Trophoblast cell (in vitro differentiated cells and primary cell): ENCODE measurements at regions not wholly inside any gene's neighbourhood (a gene's known extent, or its start where the extent isn't known, plus 50 kb on each side); places are given as distances from the start of the nearest gene placed in this dataset.

Source experiments
- DNase-seq, 2 donors: peaks; one replicate each; pipeline ENCODE4 v3.0.0-alpha.2; 2016
- H2AFZ ChIP-seq: 2 replicates; pipeline ENCODE4 v1.6.1; 2013; ENCODE audit warnings: low read length, moderate library complexity, mild to moderate bottlenecking; ENCODE audit not compliant: insufficient read depth, poor library complexity
- H2AK5ac ChIP-seq: 2 replicates; pipeline ENCODE4 v1.6.1; 2013; ENCODE audit warnings: mild to moderate bottlenecking, low read length
- H2BK120ac ChIP-seq: 2 replicates; pipeline ENCODE4 v1.6.1; 2013; ENCODE audit warnings: low read length, mild to moderate bottlenecking, moderate library complexity; ENCODE audit not compliant: insufficient read depth, poor library complexity
- H2BK12ac ChIP-seq: 2 replicates; pipeline ENCODE4 v1.6.1; 2013; ENCODE audit warnings: mild to moderate bottlenecking, low read length, moderate library complexity
- H2BK5ac ChIP-seq: 2 replicates; pipeline ENCODE4 v1.6.1; 2013; ENCODE audit warnings: low read length, low read depth, moderate library complexity, mild to moderate bottlenecking; ENCODE audit not compliant: poor library complexity
- H3K14ac ChIP-seq: 2 replicates; pipeline ENCODE4 v1.6.1; 2013; ENCODE audit warnings: mild to moderate bottlenecking, low read length
- H3K18ac ChIP-seq: 2 replicates; pipeline ENCODE4 v1.6.1; 2013; ENCODE audit warnings: mild to moderate bottlenecking, low read length
- H3K23ac ChIP-seq: 2 replicates; pipeline ENCODE4 v1.6.1; 2013; ENCODE audit warnings: low read length
- H3K27ac ChIP-seq: 2 replicates; pipeline ENCODE4 v1.5.1; 2013; ENCODE audit warnings: low read depth, mild to moderate bottlenecking, inconsistent platforms, low read length, moderate library complexity
- H3K27me3 ChIP-seq: 2 replicates; pipeline ENCODE4 v1.6.1; 2013; ENCODE audit warnings: inconsistent platforms, mild to moderate bottlenecking, low read length, moderate library complexity; ENCODE audit not compliant: insufficient read depth
- H3K36me3 ChIP-seq, 2 experiments: 1 replicate in 1 of 2; 2 replicates in 1 of 2; pipeline ENCODE4 v1.6.1; 2013; ENCODE audit warnings: low read length in 2 of 2, mild to moderate bottlenecking in 2 of 2, moderate library complexity in 1 of 2; ENCODE audit not compliant: insufficient read depth in 2 of 2, control insufficient read depth in 1 of 2
- H3K4ac ChIP-seq: 2 replicates; pipeline ENCODE4 v1.6.1; 2013; ENCODE audit warnings: low read depth, mild to moderate bottlenecking, low read length, moderate library complexity
- H3K4me1 ChIP-seq, 2 experiments: 1 replicate in 1 of 2; 2 replicates in 1 of 2; pipeline ENCODE4 v1.6.1; 2013; ENCODE audit warnings: low read length in 2 of 2, mild to moderate bottlenecking in 2 of 2, moderate library complexity in 1 of 2; ENCODE audit not compliant: insufficient read depth in 2 of 2, control insufficient read depth in 1 of 2
- H3K4me2 ChIP-seq: 2 replicates; pipeline ENCODE4 v1.6.1; 2013; ENCODE audit warnings: inconsistent platforms, mild to moderate bottlenecking, low read length, moderate library complexity
- H3K4me3 ChIP-seq: 2 replicates; pipeline ENCODE4 v1.5.1; 2013; ENCODE audit warnings: mild to moderate bottlenecking, low read depth, low read length, inconsistent platforms
- H3K79me1 ChIP-seq: one replicate; pipeline ENCODE4 v1.6.1; 2013; ENCODE audit warnings: low read length
- H3K79me2 ChIP-seq: 2 replicates; pipeline ENCODE4 v1.6.1; 2013; ENCODE audit warnings: low read length, mild to moderate bottlenecking; ENCODE audit not compliant: control insufficient read depth, insufficient read depth, poor library complexity
- H3K9ac ChIP-seq: 2 replicates; pipeline ENCODE4 v1.6.1; 2013; ENCODE audit warnings: mild to moderate bottlenecking, low read length
- H3K9me3 ChIP-seq: 2 replicates; pipeline ENCODE4 v1.6.1; 2013; ENCODE audit warnings: low read depth, mild to moderate bottlenecking, control low read depth, inconsistent platforms, low read length; ENCODE audit not compliant: insufficient read depth
- H4K12ac ChIP-seq: 2 replicates; pipeline ENCODE4 v1.6.1; 2013; ENCODE audit warnings: low read depth, mild to moderate bottlenecking, low read length, moderate library complexity
- H4K8ac ChIP-seq: 2 replicates; pipeline ENCODE4 v1.6.1; 2013; ENCODE audit warnings: low read depth, mild to moderate bottlenecking, low read length, moderate library complexity
- H4K91ac ChIP-seq: one replicate; pipeline ENCODE4 v1.6.1; 2013; ENCODE audit warnings: low read depth, mild to moderate bottlenecking, low read length, moderate library complexity
- WGBS: extraction: QIAGEN DNeasy Blood & Tissue Kit; methylation state at CpG from one replicate; pipeline ENCODE4 v1.1.7; 2013; ENCODE audit warnings: missing lambda C conversion rate; ENCODE audit not compliant: insufficient read length, insufficient coverage; ENCODE audit errors: extremely low coverage; 5-methylcytosine and 5-hydroxymethylcytosine counted together

GRCh38 chr4:35711127-35711526, 533.2 kb downstream of the ARAP2 start:
- WGBS = no CpG with 5 or more reads among the region's 2 CpGs
- Histone ChIP-seq H3K4me3 (no peak overlapping the region), H3K36me3 (no peaks in the 10 kb centered on the region), H3K4me1 (no peaks in the 10 kb centered on the region), H3K14ac (no peak overlapping the region), H2BK5ac (no peak overlapping the region), H2BK12ac (no peak overlapping the region), H3K18ac (no peak overlapping the region), H4K8ac (no peak overlapping the region), H4K12ac (no peak overlapping the region), H3K27ac (no peak overlapping the region), H3K4ac (no peak overlapping the region), H3K23ac (no peak overlapping the region), H2BK120ac (no peak overlapping the region), H4K91ac (no peak overlapping the region), H3K79me1 (no peaks in the 10 kb centered on the region), H3K9me3 (peaks cover 10% of the 10 kb centered on the region), H2AK5ac (no peak overlapping the region), H3K9ac (no peak overlapping the region), H3K27me3 (no peaks in the 10 kb centered on the region), H2AFZ (no peak overlapping the region), H3K79me2 (no peaks in the 10 kb centered on the region), H3K4me2 (no peak overlapping the region)
- DNase-seq = no peak

GRCh38 chr4:35723973-35724372, 520.3 kb downstream of the ARAP2 start:
- Histone ChIP-seq H3K18ac (no peak overlapping the region), H4K91ac (no peak overlapping the region), H3K9ac (no peak overlapping the region), H3K36me3 (no peaks in the 10 kb centered on the region), H3K23ac (no peak overlapping the region), H3K4ac (no peak overlapping the region), H3K4me2 (no peak overlapping the region), H2BK120ac (no peak overlapping the region), H2BK12ac (no peak overlapping the region), H3K4me1 (no peaks in the 10 kb centered on the region), H3K27ac (no peak overlapping the region), H2AK5ac (no peak overlapping the region), H2BK5ac (no peak overlapping the region), H3K9me3 (no peaks in the 10 kb centered on the region), H3K14ac (no peak overlapping the region), H4K12ac (no peak overlapping the region), H3K27me3 (no peaks in the 10 kb centered on the region), H3K79me1 (no peaks in the 10 kb centered on the region), H3K79me2 (no peaks in the 10 kb centered on the region), H2AFZ (no peak overlapping the region), H3K4me3 (no peak overlapping the region), H4K8ac (no peak overlapping the region)
- no CpG with 5 or more reads among the region's 3 CpGs for WGBS
- DNase-seq = no peak

GRCh38 chr4:35725131-35725530, 519.2 kb downstream of the ARAP2 start:
- H2BK5ac ChIP-seq = no peak overlapping the region
- no peak overlapping the region for H2BK120ac ChIP-seq
- DNase-seq = no peak
- H3K27ac ChIP-seq = no peak overlapping the region
- H3K79me2 ChIP-seq = no peaks in the 10 kb centered on the region
- no peak overlapping the region for H3K4me3 ChIP-seq
- no peak overlapping the region for H4K8ac ChIP-seq
- H3K23ac ChIP-seq = no peak overlapping the region
- H3K18ac ChIP-seq = no peak overlapping the region
- H3K36me3 ChIP-seq = no peaks in the 10 kb centered on the region
- no peaks in the 10 kb centered on the region for H3K27me3 ChIP-seq
- no peaks in the 10 kb centered on the region for H3K79me1 ChIP-seq
- H3K4ac ChIP-seq = no peak overlapping the region
- no peaks in the 10 kb centered on the region for H3K4me1 ChIP-seq
- no peak overlapping the region for H2AFZ ChIP-seq
- H3K9me3 ChIP-seq = no peaks in the 10 kb centered on the region
- no peak overlapping the region for H4K91ac ChIP-seq
- H3K14ac ChIP-seq = no peak overlapping the region
- H3K9ac ChIP-seq = no peak overlapping the region
- H3K4me2 ChIP-seq = no peak overlapping the region
- WGBS = no CpG with 5 or more reads among the region's 1 CpG
- no peak overlapping the region for H2AK5ac ChIP-seq
- H2BK12ac ChIP-seq = no peak overlapping the region
- H4K12ac ChIP-seq = no peak overlapping the region

GRCh38 chr4:35730414-35730813, 513.9 kb downstream of the ARAP2 start:
- no peaks in the 10 kb centered on the region for H3K27me3 ChIP-seq
- H4K91ac ChIP-seq = no peak overlapping the region

More at GRCh38 chr4:35730414-35730813, 513.9 kb downstream of the ARAP2 start:
- H3K9me3 ChIP-seq = no peaks in the 10 kb centered on the region
- H3K4ac ChIP-seq = no peak overlapping the region
- H3K79me1 ChIP-seq = no peaks in the 10 kb centered on the region
- H3K27ac ChIP-seq = no peak overlapping the region
- no peaks in the 10 kb centered on the region for H3K36me3 ChIP-seq
- H4K12ac ChIP-seq = no peak overlapping the region
- WGBS = no CpG with 5 or more reads among the region's 2 CpGs
- H3K18ac ChIP-seq = no peak overlapping the region
- no peaks in the 10 kb centered on the region for H3K4me1 ChIP-seq
- H2AK5ac ChIP-seq = no peak overlapping the region
- no peak overlapping the region for H3K9ac ChIP-seq
- H3K23ac ChIP-seq = no peak overlapping the region
- DNase-seq = no peak
- H3K4me2 ChIP-seq = no peak overlapping the region
- H3K14ac ChIP-seq = no peak overlapping the region
- no peaks in the 10 kb centered on the region for H3K79me2 ChIP-seq
- H2BK5ac ChIP-seq = no peak overlapping the region
- no peak overlapping the region for H3K4me3 ChIP-seq
- no peak overlapping the region for H2AFZ ChIP-seq
- no peak overlapping the region for H2BK120ac ChIP-seq
- H4K8ac ChIP-seq = no peak overlapping the region
- H2BK12ac ChIP-seq = no peak overlapping the region
